Keratinocyte (primary cell): ENCODE measurements at regions not wholly inside any gene's neighbourhood (a gene's known extent, or its start where the extent isn't known, plus 50 kb on each side); places are given as distances from the start of the nearest gene placed in this dataset.

Experiments used
- DNase-seq: peaks from one replicate; pipeline ENCODE4 v3.0.0-alpha.2; 2011; ENCODE audit warnings: low read depth, missing footprints, low spot score
- FAIRE-seq: peaks from 2 replicates; lab custom pipeline; 2011; peaks lifted over from hg19 to GRCh38; lab: Jason Lieb, UNC
- H2AFZ ChIP-seq: 2 replicates; pipeline ENCODE4 v1.6.0; 2012; ENCODE audit warnings: low read length, control low read depth, inconsistent platforms; ENCODE audit not compliant: control insufficient read depth
- H3K27ac ChIP-seq: 2 replicates; pipeline ENCODE4 v1.5.1; 2011; ENCODE audit warnings: low read length; ENCODE audit not compliant: control insufficient read depth, insufficient read depth
- H3K27me3 ChIP-seq: 3 replicates; pipeline ENCODE4 v1.6.0; 2011; ENCODE audit warnings: low read length; ENCODE audit not compliant: control insufficient read depth, insufficient read depth; ENCODE audit errors: extremely low read depth
- H3K36me3 ChIP-seq, 2 experiments: 2 replicates in 1 of 2; 3 replicates in 1 of 2; pipeline ENCODE4 v1.5.1; 2011; ENCODE audit warnings: low read length in 2 of 2, mild to moderate bottlenecking in 1 of 2; ENCODE audit not compliant: control insufficient read depth in 2 of 2, insufficient read depth in 2 of 2; ENCODE audit errors: extremely low read depth in 1 of 2
- H3K4me1 ChIP-seq: 3 replicates; pipeline ENCODE4 v1.5.1; 2011; ENCODE audit warnings: low read length; ENCODE audit not compliant: control insufficient read depth, insufficient read depth; ENCODE audit errors: extremely low read depth
- H3K4me2 ChIP-seq: 3 replicates; pipeline ENCODE4 v1.6.0; 2011; ENCODE audit warnings: low read depth, low read length; ENCODE audit not compliant: control insufficient read depth, insufficient read depth; ENCODE audit errors: extremely low read depth
- H3K4me3 ChIP-seq, 3 experiments: fragments of 200-600 bp in 1 of 3; sonication (generic) in 1 of 3; 2 replicates in 2 of 3; 3 replicates in 1 of 3; pipeline ENCODE4 v1.5.1; 2011 to 2016; ENCODE audit warnings: low read length in 3 of 3, mild to moderate bottlenecking in 3 of 3, control low read depth in 2 of 3, inconsistent platforms in 1 of 3, low read depth in 1 of 3, mixed read lengths in 1 of 3, mixed run types in 1 of 3, moderate library complexity in 1 of 3; ENCODE audit not compliant: control insufficient read depth in 2 of 3, insufficient read depth in 2 of 3; ENCODE audit errors: extremely low read depth in 1 of 3
- H3K79me2 ChIP-seq: 2 replicates; pipeline ENCODE4 v1.6.0; 2012; ENCODE audit warnings: low read length; ENCODE audit not compliant: control insufficient read depth, insufficient read depth
- H3K9ac ChIP-seq: 3 replicates; pipeline ENCODE4 v1.6.0; 2011; ENCODE audit warnings: low read length; ENCODE audit not compliant: control insufficient read depth, insufficient read depth; ENCODE audit errors: extremely low read depth
- H3K9me1 ChIP-seq: 3 replicates; pipeline ENCODE4 v1.6.0; 2011; ENCODE audit warnings: low read length; ENCODE audit not compliant: control insufficient read depth, insufficient read depth; ENCODE audit errors: extremely low read depth
- H3K9me3 ChIP-seq: 2 replicates; pipeline ENCODE4 v1.5.1; 2012; ENCODE audit warnings: low read depth, low read length; ENCODE audit not compliant: control insufficient read depth
- H4K20me1 ChIP-seq: 3 replicates; pipeline ENCODE4 v1.6.0; 2011; ENCODE audit warnings: low read length; ENCODE audit not compliant: control insufficient read depth, insufficient read depth; ENCODE audit errors: extremely low read depth
- CTCF ChIP-seq, 3 experiments: IDR thresholded peaks in 1 of 3; conservative IDR thresholded peaks in 1 of 3; optimal IDR thresholded peaks in 1 of 3; 2 replicates in 2 of 3; 3 replicates in 1 of 3; pipeline versions ENCODE3 to v1.5.1; 2011; ENCODE audit warnings: low read length in 3 of 3, mild to moderate bottlenecking in 3 of 3, moderate library complexity in 2 of 3, control low read depth in 1 of 3, inconsistent platforms in 1 of 3; ENCODE audit not compliant: insufficient read depth in 2 of 3; ENCODE audit errors: extremely low read depth in 1 of 3
- EZH2 ChIP-seq: IDR thresholded peaks from one replicate; pipeline ENCODE4 v1.6.1; 2012; ENCODE audit warnings: inconsistent platforms, mild to moderate bottlenecking, low read length, moderate library complexity
- dilution Hi-C: fragments of 300-500 bp; cut with MboI; formaldehyde crosslinking; loops from one replicate; pipeline ENCODE4 v1.7.0; 2020; ENCODE audit warnings: low sequenced_read_pairs; ENCODE audit not compliant: extremely low pct_ligation_motif_present

DNA sequence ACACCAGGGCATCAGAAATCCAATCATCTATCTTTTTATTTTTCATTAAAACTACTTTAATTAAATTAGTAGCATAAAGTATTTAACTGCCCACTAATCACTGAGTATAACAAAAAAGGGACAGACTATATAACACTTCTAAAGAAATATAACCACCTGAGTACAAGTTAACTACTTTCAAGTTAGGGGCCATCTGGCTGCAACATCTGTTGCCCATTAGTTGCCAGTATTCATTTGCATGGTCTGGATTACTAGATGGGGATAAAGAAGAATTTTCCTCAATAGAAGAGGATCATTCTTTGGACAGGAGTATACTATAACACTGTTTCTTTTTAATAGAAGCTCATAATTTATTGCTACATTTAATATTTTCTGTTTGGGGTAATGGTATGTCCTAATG, 446.4 kb downstream of the AMY1C start:
- TF ChIP-seq EZH2 (no peak), CTCF (optimal IDR thresholded peaks at IDR 0.05 in 1 of 3, IDR thresholded peaks at IDR 0.05 in 1 of 3, conservative IDR thresholded peaks at IDR 0.05 in 1 of 3; ENCODE audit: extremely low read depth in 1 of 3, insufficient read depth in 2 of 3, low read length in 3 of 3) (no peak)
- Histone ChIP-seq H3K9me1 (no peaks in the 10 kb centered on the region), H3K27me3 (no peaks in the 10 kb centered on the region), H3K27ac (no peak overlapping the region), H3K9me3 (no peaks in the 10 kb centered on the region), H4K20me1 (no peaks in the 10 kb centered on the region), H3K4me3 (no peak overlapping the region), H3K36me3 (no peaks in the 10 kb centered on the region), H3K79me2 (no peaks in the 10 kb centered on the region), H3K4me1 (no peaks in the 10 kb centered on the region), H2AFZ (no peak overlapping the region), H3K4me2 (no peak overlapping the region), H3K9ac (no peak overlapping the region)
- FAIRE-seq (no peak), DNase-seq (no peak)
- dilution Hi-C loops: no loop called here

DNA sequence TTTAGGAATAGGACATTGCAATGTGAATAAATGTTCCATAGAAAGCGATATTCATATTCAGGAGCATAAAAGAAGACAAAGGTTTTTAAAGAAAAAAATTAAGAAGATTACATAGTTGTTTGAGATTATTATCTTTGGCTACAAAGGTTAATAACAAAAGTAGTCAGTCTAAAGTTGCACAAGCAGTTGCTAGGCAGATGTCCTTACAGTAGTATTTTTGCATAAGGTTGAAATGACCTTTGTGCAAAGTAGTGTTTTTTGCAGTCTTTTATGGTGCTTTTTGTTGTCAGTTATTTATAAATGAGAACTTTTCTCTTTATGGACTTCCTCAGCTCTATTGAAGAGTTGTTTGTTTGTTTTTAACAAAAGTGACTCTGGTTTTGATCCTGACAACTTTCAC, 447.8 kb downstream of the AMY1C start:
- no peak for FAIRE-seq
- no peak for DNase-seq
- Histone ChIP-seq H3K79me2 (no peaks in the 10 kb centered on the region), H3K27me3 (no peaks in the 10 kb centered on the region), H4K20me1 (no peaks in the 10 kb centered on the region), H2AFZ (no peak overlapping the region), H3K4me1 (no peaks in the 10 kb centered on the region), H3K9ac (no peak overlapping the region), H3K36me3 (no peaks in the 10 kb centered on the region), H3K4me2 (no peak overlapping the region), H3K9me1 (no peaks in the 10 kb centered on the region), H3K4me3 (no peak overlapping the region), H3K9me3 (no peaks in the 10 kb centered on the region), H3K27ac (no peak overlapping the region)
- TF ChIP-seq CTCF (optimal IDR thresholded peaks at IDR 0.05 in 1 of 3, IDR thresholded peaks at IDR 0.05 in 1 of 3, conservative IDR thresholded peaks at IDR 0.05 in 1 of 3; ENCODE audit: extremely low read depth in 1 of 3, insufficient read depth in 2 of 3, low read length in 3 of 3) (no peak), EZH2 (no peak)
- dilution Hi-C loops: no loop called here
